Activated B cell treated with CpG ODN at 0.5 μM for 24 hours (primary cell): ENCODE measurements at regions not wholly inside any gene's neighbourhood (a gene's known extent, or its start where the extent isn't known, plus 50 kb on each side); places are given as distances from the start of the nearest gene placed in this dataset.

ENCODE experiments used
- ATAC-seq: fragments of 200-7000 bp; cut with Tn5 transposase; one replicate; pipeline ENCODE4 v1.10.0; 2021; ENCODE audit warnings: low read depth, mild to moderate bottlenecking, moderate library complexity
- CTCF ChIA-PET: fragments of 350-600 bp; sonication (Branson Sonifier 250); formaldehyde crosslinking; loops from one replicate; lab custom pipeline; 2021; ENCODE audit warnings: antibody characterized with exemption; lab: Charles Lee
- POLR2A ChIA-PET: fragments of 350-600 bp; sonication (Branson Sonifier 250); formaldehyde crosslinking; loops from one replicate; lab custom pipeline; 2021; ENCODE audit warnings: antibody characterized with exemption; lab: Charles Lee
- DNase-seq: peaks from one replicate; pipeline ENCODE4 v3.0.0; 2022
- H3K27ac Mint-ChIP-seq: one replicate; pipeline ENCODE4 v1.8.0; 2020; ENCODE audit warnings: mixed read lengths
- H3K27me3 Mint-ChIP-seq: one replicate; pipeline ENCODE4 v1.8.0; 2021; ENCODE audit warnings: mixed read lengths
- H3K36me3 Mint-ChIP-seq: one replicate; pipeline ENCODE4 v1.8.0; 2021; ENCODE audit warnings: low read depth, mixed read lengths
- H3K4me1 Mint-ChIP-seq: one replicate; pipeline ENCODE4 v1.8.0; 2021; ENCODE audit warnings: mixed read lengths
- H3K4me3 Mint-ChIP-seq: one replicate; pipeline ENCODE4 v1.8.0; 2020; ENCODE audit warnings: mild to moderate bottlenecking, mixed read lengths
- H3K9me3 Mint-ChIP-seq: one replicate; pipeline ENCODE4 v1.8.0; 2020; ENCODE audit warnings: mixed read lengths
- CTCF ChIP-seq: fragments of 200-600 bp; IDR thresholded peaks from one replicate; pipeline ENCODE4 v1.8.0; 2022; ENCODE audit warnings: antibody characterized with exemption, mild to moderate bottlenecking
- intact Hi-C: fragments of 100-400 bp; cut with micrococcal nuclease; formaldehyde crosslinking; loops from one replicate; pipeline ENCODE4 v1.15.1; 2024

DNA sequence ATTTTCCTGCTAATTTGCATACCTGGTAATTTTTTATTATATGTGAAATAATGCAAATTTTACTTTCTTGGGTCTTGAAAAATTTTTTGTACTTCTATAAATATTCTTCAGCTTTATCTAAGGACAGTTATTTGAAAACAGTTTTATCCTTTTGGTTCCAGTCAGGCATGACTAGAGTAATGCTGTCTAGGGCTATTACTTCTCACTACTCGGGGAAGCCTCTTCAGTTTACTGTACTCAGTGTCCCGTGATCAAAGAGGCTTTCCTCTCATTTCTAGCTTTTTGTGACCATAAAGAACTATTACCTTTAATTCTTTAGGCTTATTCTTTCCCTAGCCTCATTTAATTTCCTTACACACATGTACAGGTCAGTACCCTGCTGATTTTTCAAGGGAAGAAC lies 153.8 kb upstream of the HDAC9 start:
- Mint-ChIP-seq H3K4me1 (peaks cover 68% of the 10 kb centered on the region), H3K36me3 (peaks cover 12% of the 10 kb centered on the region), H3K4me3 (peak overlapping the region; percentile 46), H3K9me3 (peaks cover 7% of the 10 kb centered on the region), H3K27ac (peak overlapping the region; percentile 88), H3K27me3 (no peaks in the 10 kb centered on the region)
- intact Hi-C loops = loop anchor here (2.0 to 5.0 kb wide), 2 partner anchors 401 to 1694 kb away; partner anchors contain the start of genes ANKMY2, BZW2 and SNX13
- ATAC-seq = peak; percentile 60
- ChIA-PET POLR2A (interaction anchor here (0.8 kb wide), 1 partner anchor 123 kb away, joined by 3 read pairs; no protein-coding TSS in a partner anchor), CTCF (interaction anchor here (0.9 to 15.0 kb wide), 2 partner anchors 129 to 278 kb away, joined by 3 to 147 read pairs; no protein-coding TSS in a partner anchor)
- no peak for TF ChIP-seq CTCF
- no peak for DNase-seq

- Mint-ChIP-seq H3K36me3 (peaks cover 12% of the 10 kb centered on the region), H3K9me3 (peaks cover 7% of the 10 kb centered on the region), H3K4me3 (no peak overlapping the region), H3K4me1 (peaks cover 67% of the 10 kb centered on the region), H3K27me3 (no peaks in the 10 kb centered on the region), H3K27ac (peak overlapping the region; percentile 8)
- ChIA-PET CTCF (interaction anchor here (0.7 to 15.0 kb wide), 4 partner anchors 19 to 573 kb away, joined by 3 to 147 read pairs (median 14); no protein-coding TSS in a partner anchor), POLR2A (no interaction called here)
- TF ChIP-seq CTCF = no peak
- DNase-seq (no peak), ATAC-seq (no peak)
- intact Hi-C loops = loop anchor here (2.0 to 5.0 kb wide), 2 partner anchors 402 to 1696 kb away; partner anchors contain the start of genes ANKMY2, BZW2 and SNX13
These were observed 152.5 kb upstream of the HDAC9 start for GRCh38 chr7:18343047-18343446.

DNA sequence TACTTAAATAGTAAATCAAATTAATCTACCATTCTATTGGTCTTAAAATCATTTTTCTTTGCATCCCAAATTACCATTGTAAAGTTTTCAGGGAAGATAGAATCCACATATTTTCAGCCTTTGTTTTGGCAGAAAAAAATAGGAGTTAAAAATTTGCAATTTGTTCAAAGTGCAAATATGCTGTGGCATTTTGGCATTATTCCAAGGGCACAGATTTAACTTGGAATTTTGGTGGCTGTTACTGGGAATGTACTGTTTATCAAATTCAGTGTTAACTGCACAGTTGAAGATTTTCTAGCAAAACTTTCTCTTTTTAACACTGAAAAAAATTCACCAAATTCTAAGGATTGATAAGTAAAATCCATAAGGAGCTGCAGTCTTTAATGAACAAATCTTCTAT lies 151.0 kb upstream of the HDAC9 start:
- no peaks in the 10 kb centered on the region for H3K27me3 Mint-ChIP-seq
- peaks cover 7% of the 10 kb centered on the region for H3K9me3 Mint-ChIP-seq
- peaks cover 12% of the 10 kb centered on the region for H3K36me3 Mint-ChIP-seq
- ChIA-PET CTCF (interaction anchor here (0.9 to 15.0 kb wide), 13 partner anchors 8 to 664 kb away, joined by 3 to 147 read pairs (median 6); no protein-coding TSS in a partner anchor), POLR2A (no interaction called here)
- ATAC-seq = no peak
- DNase-seq = no peak
- TF ChIP-seq CTCF = no peak
- H3K4me1 Mint-ChIP-seq = peaks cover 56% of the 10 kb centered on the region
- H3K27ac Mint-ChIP-seq = no peak overlapping the region
- intact Hi-C loops = loop anchor here (2.0 to 5.0 kb wide), 2 partner anchors 48 to 1697 kb away; partner anchors contain the start of genes ANKMY2 and BZW2
- H3K4me3 Mint-ChIP-seq = no peak overlapping the region

GRCh38 chr7:18345641-18346234 lies 149.8 kb upstream of the HDAC9 start:
- H3K4me3 Mint-ChIP-seq = no peak overlapping the region
- peaks cover 47% of the 10 kb centered on the region for H3K4me1 Mint-ChIP-seq
- DNase-seq (no peak), ATAC-seq (peak; percentile 60)
- intact Hi-C loops = loop anchor here (1.0 to 5.0 kb wide), 8 partner anchors 49 to 1453 kb away; no protein-coding TSS in a partner anchor
- H3K27ac Mint-ChIP-seq = no peak overlapping the region
- H3K36me3 Mint-ChIP-seq = peaks cover 6% of the 10 kb centered on the region
- ChIA-PET CTCF (interaction anchor here (0.6 to 15.0 kb wide), 17 partner anchors 9 to 665 kb away, joined by 3 to 147 read pairs (median 5); no protein-coding TSS in a partner anchor), POLR2A (interaction anchor here (0.7 kb wide), 2 partner anchors 21 to 130 kb away, joined by 3 to 5 read pairs; no protein-coding TSS in a partner anchor)
- peaks cover 5% of the 10 kb centered on the region for H3K9me3 Mint-ChIP-seq
- TF ChIP-seq CTCF = peak; percentile 62
- H3K27me3 Mint-ChIP-seq = no peaks in the 10 kb centered on the region

DNA sequence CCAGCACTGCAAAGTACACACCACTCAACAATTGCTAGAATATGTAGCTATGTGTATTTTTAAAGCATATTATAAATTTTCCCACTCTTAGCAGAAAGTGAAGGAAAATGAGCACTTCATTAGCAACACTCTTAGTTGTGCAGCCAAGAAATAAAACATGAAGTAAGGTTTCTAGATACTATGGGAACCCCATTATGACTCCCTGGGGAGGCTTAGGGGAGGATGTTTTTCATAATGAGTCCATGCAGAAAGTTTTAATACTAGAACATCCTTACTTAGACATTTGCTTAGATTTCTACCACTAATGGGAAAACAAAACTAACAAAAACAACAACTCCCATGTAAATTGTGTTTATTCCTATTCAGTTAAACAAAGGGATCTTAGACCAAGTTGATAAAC lies 148.4 kb upstream of the HDAC9 start:
- POLR2A ChIA-PET = no interaction called here
- intact Hi-C loops = loop anchor here (5.0 kb wide), 2 partner anchors 1365 to 1455 kb away; no protein-coding TSS in a partner anchor
- CTCF ChIA-PET = interaction anchor here (0.6 to 15.0 kb wide), 7 partner anchors 28 to 1455 kb away, joined by 3 to 147 read pairs (median 3); no protein-coding TSS in a partner anchor
- Mint-ChIP-seq H3K9me3 (no peaks in the 10 kb centered on the region), H3K36me3 (no peaks in the 10 kb centered on the region), H3K27ac (no peak overlapping the region), H3K4me3 (no peak overlapping the region), H3K27me3 (no peaks in the 10 kb centered on the region), H3K4me1 (peaks cover 37% of the 10 kb centered on the region)
- no peak for TF ChIP-seq CTCF
- ATAC-seq = peak; percentile 69
- no peak for DNase-seq
